Panc1 (cell line): ENCODE measurements at regions not wholly inside any gene's neighbourhood (a gene's known extent, or its start where the extent isn't known, plus 50 kb on each side); places are given as distances from the start of the nearest gene placed in this dataset.

Experiments used
- ATAC-seq: fragments of 200-7000 bp; cut with Tn5 transposase; 2 replicates; pipeline ENCODE4 v1.9.1; 2020; ENCODE audit warnings: mild to moderate bottlenecking, moderate library complexity
- BruUV-seq: library from RNA; stranded (reverse); fragments of 400-500 nt; replicated peaks from 2 replicates; lab custom pipeline; 2021; lab: Mats Ljungman, UMichigan
- CTCF ChIA-PET: fragments of 300-600 bp; sonication (Branson Sonifier 250); formaldehyde crosslinking; loops from one replicate; lab custom pipeline; 2022; ENCODE audit warnings: antibody characterized with exemption; lab: Charles Lee
- POLR2A ChIA-PET: fragments of 300-600 bp; sonication (Branson Sonifier 250); formaldehyde crosslinking; loops from one replicate; lab custom pipeline; 2022; ENCODE audit warnings: antibody characterized with exemption; lab: Charles Lee
- DNase-seq: peaks from one replicate; pipeline ENCODE4 v3.0.0-alpha.2; 2010; ENCODE audit warnings: low read depth, low spot score
- H3K27ac ChIP-seq: 2 replicates; pipeline ENCODE4 v1.5.1; 2011; ENCODE audit warnings: mild to moderate bottlenecking, low read length, inconsistent platforms
- H3K27me3 ChIP-seq: fragments of 200-500 bp; sonication (Bioruptor generic); 2 replicates; pipeline ENCODE4 v1.6.0; 2014; ENCODE audit warnings: low read length, inconsistent platforms; ENCODE audit not compliant: control insufficient read depth, insufficient read depth
- H3K36me3 ChIP-seq: fragments of 200-500 bp; sonication (Bioruptor generic); 2 replicates; pipeline ENCODE4 v1.5.1; 2014; ENCODE audit warnings: inconsistent platforms, mild to moderate bottlenecking, low read length, moderate library complexity; ENCODE audit not compliant: control insufficient read depth, insufficient read depth
- H3K4me1 ChIP-seq: 2 replicates; pipeline ENCODE4 v1.5.1; 2011; ENCODE audit warnings: inconsistent platforms, mild to moderate bottlenecking, low read length, moderate library complexity; ENCODE audit not compliant: control insufficient read depth, insufficient read depth
- H3K4me3 ChIP-seq, 2 experiments: 2 replicates each; pipeline ENCODE4 v1.5.1; 2011 to 2012; ENCODE audit warnings: low read depth in 2 of 2, low read length in 2 of 2, mild to moderate bottlenecking in 2 of 2, inconsistent platforms in 1 of 2, moderate library complexity in 1 of 2
- H3K9me3 ChIP-seq: fragments of 200-500 bp; sonication (Bioruptor generic); 2 replicates; pipeline ENCODE4 v1.5.1; 2014; ENCODE audit warnings: low read depth, mild to moderate bottlenecking, inconsistent platforms, low read length, moderate library complexity; ENCODE audit not compliant: control insufficient read depth, insufficient read depth
- CTCF ChIP-seq: fragments of 450-650 bp; IDR thresholded peaks from 2 replicates; pipeline ENCODE4 v1.5.1; 2017; ENCODE audit warnings: mild to moderate bottlenecking
- POLR2AphosphoS5 ChIP-seq: IDR thresholded peaks from 2 replicates; pipeline ENCODE4 v1.6.1; 2012; ENCODE audit warnings: mild to moderate bottlenecking, low read depth, low read length, moderate library complexity
- REST ChIP-seq, 2 experiments: IDR thresholded peaks; 2 replicates each; pipeline ENCODE4 v1.6.1; 2011 to 2012; ENCODE audit warnings: low read depth in 2 of 2, control low read depth in 1 of 2, low read length in 1 of 2, mild to moderate bottlenecking in 1 of 2, moderate library complexity in 1 of 2; ENCODE audit not compliant: insufficient read depth in 1 of 2
- SIN3A ChIP-seq: IDR thresholded peaks from 2 replicates; pipeline ENCODE4 v1.6.1; 2012; ENCODE audit warnings: low read depth, mild to moderate bottlenecking, low read length, moderate library complexity, borderline replicate concordance; ENCODE audit not compliant: insufficient read depth
- TCF7L2 ChIP-seq: IDR thresholded peaks from 2 replicates; pipeline ENCODE4 v1.6.1; 2011; ENCODE audit warnings: mild to moderate bottlenecking, low read depth, low read length, inconsistent platforms
- in situ Hi-C: cut with HindIII; loops from 2 replicates; pipeline ENCODE4 v1.10.0; 2016; ENCODE audit warnings: low sequenced_read_pairs, low pct_unique_long_range_greater_than_20kb
- intact Hi-C: fragments of 100-400 bp; cut with micrococcal nuclease; formaldehyde crosslinking; loops from one replicate; pipeline ENCODE4 v1.10.0; 2022; ENCODE audit not compliant: unreplicated experiment

GRCh38 chr1:73577206-73577605, 620.8 kb downstream of the LRRIQ3 start:
- Histone ChIP-seq H3K36me3 (no peaks in the 10 kb centered on the region), H3K9me3 (no peaks in the 10 kb centered on the region), H3K27ac (no peak overlapping the region), H3K4me3 (no peak overlapping the region), H3K4me1 (no peaks in the 10 kb centered on the region), H3K27me3 (no peaks in the 10 kb centered on the region)
- no TSS peak for BruUV-seq
- intact Hi-C loops (no loop called here), in situ Hi-C loops (no loop called here)
- TF ChIP-seq TCF7L2: no peak
- TF ChIP-seq REST (IDR thresholded peaks at IDR 0.05; ENCODE audit: insufficient read depth in 1 of 2, low read depth in 2 of 2, low read length in 1 of 2): no peak
- no peak for TF ChIP-seq CTCF
- no peak for TF ChIP-seq SIN3A
- TF ChIP-seq POLR2AphosphoS5: no peak
- CTCF ChIA-PET: no interaction called here
- POLR2A ChIA-PET: no interaction called here
- ATAC-seq: no peak
- no peak for DNase-seq

- intact Hi-C loops: no loop called here
- Histone ChIP-seq H3K4me1 (no peaks in the 10 kb centered on the region), H3K27me3 (no peaks in the 10 kb centered on the region), H3K9me3 (no peaks in the 10 kb centered on the region), H3K36me3 (no peaks in the 10 kb centered on the region), H3K27ac (no peak overlapping the region), H3K4me3 (no peak overlapping the region)
- POLR2A ChIA-PET: no interaction called here
- DNase-seq (no peak), ATAC-seq (no peak)
- TF ChIP-seq SIN3A (no peak), REST (IDR thresholded peaks at IDR 0.05; ENCODE audit: insufficient read depth in 1 of 2, low read depth in 2 of 2, low read length in 1 of 2) (no peak), TCF7L2 (no peak), POLR2AphosphoS5 (no peak), CTCF (no peak)
- CTCF ChIA-PET: no interaction called here
- no TSS peak for BruUV-seq
- in situ Hi-C loops: no loop called here
These were observed 621.9 kb downstream of the LRRIQ3 start for GRCh38 chr1:73576083-73576482.
